Esophagus muscularis mucosa (tissue), 4 donors: ENCODE measurements at regions not wholly inside any gene's neighbourhood (a gene's known extent, or its start where the extent isn't known, plus 50 kb on each side); places are given as distances from the start of the nearest gene placed in this dataset.

Source experiments
- DNase-seq: peaks from one replicate; pipeline ENCODE4 v3.0.0-alpha.2; 2017; ENCODE audit errors: extremely low spot score
- H3K27ac ChIP-seq, 4 donors: fragments of 200-600 bp; sonication (generic); replicated peaks in 1 of 4; 1 replicate in 3 of 4; 2 replicates in 1 of 4; pipeline ENCODE4 v1.5.1; 2016 to 2019; ENCODE audit warnings: mild to moderate bottlenecking in 1 of 4
- H3K27me3 ChIP-seq, 4 donors: fragments of 200-600 bp; sonication (generic); one replicate each; pipeline versions ENCODE4 v1.5.1 to v1.6.0; 2016 to 2019
- H3K36me3 ChIP-seq, 4 donors: fragments of 200-600 bp; sonication (generic); one replicate each; pipeline ENCODE4 v1.5.1; 2016 to 2019
- H3K4me1 ChIP-seq, 4 donors: fragments of 200-600 bp; sonication (generic); one replicate each; pipeline ENCODE4 v1.5.1; 2016 to 2019
- H3K4me3 ChIP-seq, 4 donors: fragments of 200-600 bp; sonication (generic); 1 replicate in 2 of 4; 2 replicates in 2 of 4; pipeline ENCODE4 v1.5.1; 2016 to 2019; ENCODE audit warnings: mild to moderate bottlenecking in 4 of 4, moderate library complexity in 1 of 4
- H3K9me3 ChIP-seq, 4 donors: fragments of 200-600 bp; sonication (generic); 1 replicate in 3 of 4; 2 replicates in 1 of 4; pipeline ENCODE4 v1.5.1; 2016 to 2019
- EP300 ChIP-seq: sonication (generic); formaldehyde crosslinking; IDR thresholded peaks from one replicate; pipeline ENCODE4 v1.6.1; 2017; ENCODE audit warnings: antibody characterized with exemption
- POLR2A ChIP-seq: fragments of 450-650 bp; IDR thresholded peaks from one replicate; pipeline ENCODE4 v1.6.1; 2017; ENCODE audit warnings: antibody characterized with exemption, moderate library complexity, mild to moderate bottlenecking, low read depth
- POLR2AphosphoS5 ChIP-seq, 2 donors: sonication (generic); formaldehyde crosslinking; IDR thresholded peaks; one replicate each; pipeline ENCODE4 v1.6.1; 2017; ENCODE audit warnings: antibody characterized with exemption in 2 of 2
- WGBS: methylation state at CpG from one replicate; pipeline ENCODE4 v1.1.5; 2018; 5-methylcytosine and 5-hydroxymethylcytosine counted together
- intact Hi-C: fragments of 100-400 bp; cut with DNase I; formaldehyde crosslinking; loops from one replicate; pipeline ENCODE4 v1.15.1; 2023
- TF ChIP-seq, protein P1 (sequence below), 3 experiments: fragments of 200-600 bp in 2 of 3; fragments of 450-650 bp in 1 of 3; sonication (generic) in 2 of 3; IDR thresholded peaks; one replicate each; pipeline ENCODE4 v1.5.1; 2017 to 2019; ENCODE audit warnings: antibody characterized with exemption in 3 of 3, mild to moderate bottlenecking in 2 of 3, moderate library complexity in 1 of 3

DNA sequence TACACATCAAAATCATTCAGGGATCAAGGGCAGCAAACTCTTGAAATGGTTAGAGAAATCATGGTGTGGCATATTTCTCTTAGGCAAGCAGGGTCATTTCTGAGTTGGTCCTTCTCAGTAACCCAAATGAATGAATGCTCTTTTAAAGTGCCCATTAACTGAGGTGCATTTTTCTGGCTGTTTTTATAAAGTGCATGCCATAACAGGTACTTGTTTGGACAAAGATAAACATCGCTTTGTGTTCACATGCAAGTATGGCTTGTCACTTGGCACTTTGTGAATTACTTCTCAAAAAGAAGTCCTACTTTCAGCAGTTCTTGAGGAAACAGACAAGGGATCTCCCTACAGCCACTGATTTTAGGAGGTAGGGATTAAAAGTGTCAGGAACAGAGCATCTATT is 64.8 kb upstream of the IFNE start:
- Histone ChIP-seq H3K27me3 (no peaks in the 10 kb centered on the region), H3K36me3 (no peaks in the 10 kb centered on the region), H3K9me3 (no peaks in the 10 kb centered on the region), H3K4me1 (peaks cover 0 to 10% (median 8%) of the 10 kb centered on the region in 4 donors), H3K27ac (no peak overlapping the region), H3K4me3 (no peak overlapping the region)
- DNase-seq: no peak
- WGBS: 95% methylated on average over 1 of the region's 1 CpG
- TF ChIP-seq POLR2A (no peak), POLR2AphosphoS5 (IDR thresholded peaks at IDR 0.05) (no peak), EP300 (no peak)
- TF ChIP-seq, protein P1, sequence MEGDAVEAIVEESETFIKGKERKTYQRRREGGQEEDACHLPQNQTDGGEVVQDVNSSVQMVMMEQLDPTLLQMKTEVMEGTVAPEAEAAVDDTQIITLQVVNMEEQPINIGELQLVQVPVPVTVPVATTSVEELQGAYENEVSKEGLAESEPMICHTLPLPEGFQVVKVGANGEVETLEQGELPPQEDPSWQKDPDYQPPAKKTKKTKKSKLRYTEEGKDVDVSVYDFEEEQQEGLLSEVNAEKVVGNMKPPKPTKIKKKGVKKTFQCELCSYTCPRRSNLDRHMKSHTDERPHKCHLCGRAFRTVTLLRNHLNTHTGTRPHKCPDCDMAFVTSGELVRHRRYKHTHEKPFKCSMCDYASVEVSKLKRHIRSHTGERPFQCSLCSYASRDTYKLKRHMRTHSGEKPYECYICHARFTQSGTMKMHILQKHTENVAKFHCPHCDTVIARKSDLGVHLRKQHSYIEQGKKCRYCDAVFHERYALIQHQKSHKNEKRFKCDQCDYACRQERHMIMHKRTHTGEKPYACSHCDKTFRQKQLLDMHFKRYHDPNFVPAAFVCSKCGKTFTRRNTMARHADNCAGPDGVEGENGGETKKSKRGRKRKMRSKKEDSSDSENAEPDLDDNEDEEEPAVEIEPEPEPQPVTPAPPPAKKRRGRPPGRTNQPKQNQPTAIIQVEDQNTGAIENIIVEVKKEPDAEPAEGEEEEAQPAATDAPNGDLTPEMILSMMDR (IDR thresholded peaks at IDR 0.05): no peak
- intact Hi-C loops: no loop called here

DNA sequence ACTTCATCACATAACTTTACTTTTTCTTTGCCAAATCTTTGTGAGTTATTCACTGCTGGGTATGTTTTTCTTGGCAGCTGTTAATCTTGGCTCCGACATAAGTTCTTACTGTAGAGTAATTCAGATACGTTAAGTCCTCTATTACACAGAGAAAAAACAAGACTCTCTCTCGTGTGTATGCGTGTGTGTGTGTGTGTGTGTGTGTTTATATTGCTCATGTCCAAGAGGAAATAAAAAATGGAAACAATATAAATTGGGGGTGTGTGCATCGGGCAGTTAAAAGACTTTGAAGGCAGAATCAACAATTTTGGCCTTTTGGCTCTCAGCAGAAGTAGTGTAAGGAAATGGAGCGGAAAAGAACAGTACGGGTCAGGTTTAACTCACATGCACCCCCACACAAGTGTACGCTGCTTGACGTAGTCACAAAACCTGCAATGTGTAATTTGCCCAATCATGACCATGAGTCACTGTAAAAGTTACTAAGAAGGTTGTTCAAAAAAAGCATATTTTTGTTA is 67.2 kb upstream of the IFNE start:
- peaks cover 0 to 16% (median 0%) of the 10 kb centered on the region in 4 donors for H3K27me3 ChIP-seq
- H3K36me3 ChIP-seq: no peaks in the 10 kb centered on the region
- H3K27ac ChIP-seq: no peak overlapping the region
- intact Hi-C loops: no loop called here
- peaks cover 0 to 10% (median 8%) of the 10 kb centered on the region in 4 donors for H3K4me1 ChIP-seq
- no peak for TF ChIP-seq POLR2AphosphoS5 (IDR thresholded peaks at IDR 0.05)
- TF ChIP-seq, protein P1 (IDR thresholded peaks at IDR 0.05): no peak
- TF ChIP-seq EP300: no peak
- TF ChIP-seq POLR2A: no peak
- DNase-seq: no peak
- H3K4me3 ChIP-seq: no peak overlapping the region
- H3K9me3 ChIP-seq: no peaks in the 10 kb centered on the region
- WGBS: 34% methylated on average over 9 of the region's 9 CpGs

DNA sequence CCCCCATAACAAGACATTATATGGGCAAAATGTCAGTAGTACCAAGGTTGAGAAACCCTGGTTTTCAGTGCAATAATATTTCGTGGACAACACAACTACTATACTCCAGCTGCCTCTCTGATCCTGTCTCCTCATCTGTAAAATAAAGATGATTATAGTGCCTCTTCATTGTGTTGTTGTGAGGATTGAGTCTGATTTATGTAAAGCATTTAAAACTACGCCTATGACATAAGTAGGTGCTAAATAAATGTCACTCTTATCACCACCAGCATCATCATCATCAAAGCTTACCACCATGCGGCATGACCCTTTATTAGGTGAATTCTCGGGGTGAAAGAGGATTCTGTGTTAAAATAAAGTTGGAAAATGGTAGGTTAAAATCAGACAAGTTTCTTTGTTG is 67.8 kb upstream of the IFNE start:
- no peak for DNase-seq
- intact Hi-C loops: no loop called here
- Histone ChIP-seq H3K9me3 (no peaks in the 10 kb centered on the region), H3K4me3 (no peak overlapping the region), H3K4me1 (peaks cover 0 to 10% (median 8%) of the 10 kb centered on the region in 4 donors), H3K36me3 (no peaks in the 10 kb centered on the region), H3K27ac (no peak overlapping the region), H3K27me3 (peaks cover 0 to 19% (median 0%) of the 10 kb centered on the region in 4 donors)
- 82% methylated on average over 4 of the region's 4 CpGs for WGBS
- TF ChIP-seq EP300 (no peak), POLR2AphosphoS5 (IDR thresholded peaks at IDR 0.05) (no peak)

DNA sequence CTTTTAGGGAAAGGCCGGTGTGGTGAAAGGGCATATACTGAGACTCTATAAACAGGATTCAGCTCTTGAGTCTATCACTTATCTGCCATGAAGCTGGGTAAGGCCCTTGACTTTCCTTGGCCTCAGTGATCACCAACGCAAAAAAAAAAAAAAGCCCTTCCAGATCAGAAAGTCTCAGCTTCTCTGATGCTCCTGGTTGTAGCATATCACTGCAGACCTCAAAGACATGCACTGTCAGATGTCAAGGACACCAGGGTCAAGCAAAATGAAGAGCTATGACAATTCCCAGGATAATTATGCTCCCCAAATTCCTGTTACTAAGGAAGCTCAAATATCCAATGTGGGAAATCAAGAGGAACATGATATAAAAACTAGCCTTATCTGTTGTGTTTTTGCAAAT is 68.3 kb upstream of the IFNE start:
- intact Hi-C loops: no loop called here
- Histone ChIP-seq H3K27me3 (peaks cover 0 to 24% (median 0%) of the 10 kb centered on the region in 4 donors), H3K9me3 (no peaks in the 10 kb centered on the region), H3K27ac (no peak overlapping the region), H3K4me3 (no peak overlapping the region), H3K4me1 (peaks cover 0 to 10% (median 8%) of the 10 kb centered on the region in 4 donors), H3K36me3 (no peaks in the 10 kb centered on the region)
- 89% methylated on average over 2 of the region's 2 CpGs for WGBS
- TF ChIP-seq, protein P1 (IDR thresholded peaks at IDR 0.05): no peak
- TF ChIP-seq POLR2A (no peak), POLR2AphosphoS5 (IDR thresholded peaks at IDR 0.05) (no peak), EP300 (no peak)
- DNase-seq: no peak

DNA sequence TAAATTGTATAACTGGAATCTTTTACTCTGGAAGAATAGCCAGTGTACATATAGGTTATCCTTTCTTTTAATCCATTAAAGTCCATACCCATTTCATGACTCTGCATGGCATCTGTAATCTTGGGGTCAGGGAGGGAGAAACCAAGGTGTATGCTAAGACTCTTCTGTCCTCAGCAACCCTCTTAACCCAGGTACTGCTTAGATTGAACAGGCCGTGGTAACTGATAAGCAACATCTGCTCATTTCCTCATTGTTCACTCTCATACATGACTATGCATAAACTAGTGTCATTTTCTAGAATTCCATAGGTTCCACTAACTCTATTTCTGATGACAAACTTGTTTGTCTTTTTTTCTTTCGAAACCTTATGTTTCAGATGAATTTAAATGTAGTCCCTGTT is 69.3 kb upstream of the IFNE start:
- H3K27me3 ChIP-seq: peaks cover 0 to 34% (median 4%) of the 10 kb centered on the region in 4 donors
- no peak for TF ChIP-seq POLR2AphosphoS5 (IDR thresholded peaks at IDR 0.05)
- TF ChIP-seq, protein P1 (IDR thresholded peaks at IDR 0.05): no peak
- TF ChIP-seq EP300: no peak
- TF ChIP-seq POLR2A: no peak
- WGBS: 59% methylated on average over 2 of the region's 2 CpGs
- H3K36me3 ChIP-seq: no peaks in the 10 kb centered on the region
- H3K4me3 ChIP-seq: no peak overlapping the region
- no peaks in the 10 kb centered on the region for H3K9me3 ChIP-seq
- intact Hi-C loops: no loop called here
- H3K4me1 ChIP-seq: peaks cover 0 to 10% (median 8%) of the 10 kb centered on the region in 4 donors
- H3K27ac ChIP-seq: no peak overlapping the region
- no peak for DNase-seq
